ENCODE measurements at regions not wholly inside any gene's neighbourhood (a gene's known extent, or its start where the extent isn't known, plus 50 kb on each side); places are given as distances from the start of the nearest gene placed in this dataset.

GRCh38 chrX:110992611-110993010 lies 103.4 kb upstream of the PAK3 start:
- H3K4me3 ChIP-seq (ENCODE audit: insufficient read depth, low read depth, low read length): no peak overlapping the region
- DNase-seq: peak; percentile 17
- no peaks in the 10 kb centered on the region for H3K36me3 ChIP-seq (replicated peaks; ENCODE audit: control insufficient read depth, insufficient read depth, low read length)
- H3K27me3 ChIP-seq (ENCODE audit: control insufficient read depth, insufficient read depth, low read length): no peaks in the 10 kb centered on the region

GRCh38 chrX:110989869-110990268 lies 106.1 kb upstream of the PAK3 start:
- Histone ChIP-seq H3K36me3 (replicated peaks; ENCODE audit: control insufficient read depth, insufficient read depth, low read length) (no peaks in the 10 kb centered on the region), H3K4me3 (ENCODE audit: insufficient read depth, low read depth, low read length) (no peak overlapping the region), H3K27me3 (ENCODE audit: control insufficient read depth, insufficient read depth, low read length) (no peaks in the 10 kb centered on the region)
- DNase-seq: no peak

GRCh38 chrX:110989447-110989846 lies 106.5 kb upstream of the PAK3 start:
- H3K4me3 ChIP-seq (ENCODE audit: insufficient read depth, low read depth, low read length): no peak overlapping the region
- no peak for DNase-seq
- no peaks in the 10 kb centered on the region for H3K36me3 ChIP-seq (replicated peaks; ENCODE audit: control insufficient read depth, insufficient read depth, low read length)
- no peaks in the 10 kb centered on the region for H3K27me3 ChIP-seq (ENCODE audit: control insufficient read depth, insufficient read depth, low read length)

- peak; percentile 14 for DNase-seq
- Histone ChIP-seq H3K36me3 (replicated peaks; ENCODE audit: control insufficient read depth, insufficient read depth, low read length) (no peaks in the 10 kb centered on the region), H3K27me3 (ENCODE audit: control insufficient read depth, insufficient read depth, low read length) (no peaks in the 10 kb centered on the region), H3K4me3 (ENCODE audit: insufficient read depth, low read depth, low read length) (no peak overlapping the region)
Measured at GRCh38 chrX:110987292-110987691, 108.7 kb upstream of the PAK3 start.

- Histone ChIP-seq H3K36me3 (replicated peaks; ENCODE audit: control insufficient read depth, insufficient read depth, low read length) (no peaks in the 10 kb centered on the region), H3K27me3 (ENCODE audit: control insufficient read depth, insufficient read depth, low read length) (no peaks in the 10 kb centered on the region), H3K4me3 (ENCODE audit: insufficient read depth, low read depth, low read length) (no peak overlapping the region)
- no peak for DNase-seq
Measured at GRCh38 chrX:110985470-110985869, 110.5 kb upstream of the PAK3 start.

GRCh38 chrX:110983024-110983423 lies 113.0 kb upstream of the PAK3 start:
- no peak overlapping the region for H3K4me3 ChIP-seq (ENCODE audit: insufficient read depth, low read depth, low read length)
- H3K36me3 ChIP-seq (replicated peaks; ENCODE audit: control insufficient read depth, insufficient read depth, low read length): no peaks in the 10 kb centered on the region
- H3K27me3 ChIP-seq (ENCODE audit: control insufficient read depth, insufficient read depth, low read length): no peaks in the 10 kb centered on the region
- no peak for DNase-seq

- H3K4me3 ChIP-seq (ENCODE audit: insufficient read depth, low read depth, low read length): no peak overlapping the region
- H3K27me3 ChIP-seq (ENCODE audit: control insufficient read depth, insufficient read depth, low read length): no peaks in the 10 kb centered on the region
- DNase-seq: no peak
- H3K36me3 ChIP-seq (replicated peaks; ENCODE audit: control insufficient read depth, insufficient read depth, low read length): no peaks in the 10 kb centered on the region
Measured at GRCh38 chrX:110966839-110967238, 129.2 kb upstream of the PAK3 start.

- DNase-seq: no peak
Measured at GRCh38 chrX:110966091-110966454, 129.9 kb upstream of the PAK3 start.

GRCh38 chrX:110965409-110966090 lies 130.4 kb upstream of the PAK3 start:
- Histone ChIP-seq H3K4me3 (ENCODE audit: insufficient read depth, low read depth, low read length) (no peak overlapping the region), H3K36me3 (replicated peaks; ENCODE audit: control insufficient read depth, insufficient read depth, low read length) (no peaks in the 10 kb centered on the region), H3K27me3 (ENCODE audit: control insufficient read depth, insufficient read depth, low read length) (no peaks in the 10 kb centered on the region)
- no peak for DNase-seq

More at GRCh38 chrX:110966091-110966454, 129.9 kb upstream of the PAK3 start:
- Histone ChIP-seq H3K36me3 (replicated peaks; ENCODE audit: control insufficient read depth, insufficient read depth, low read length) (no peaks in the 10 kb centered on the region), H3K27me3 (ENCODE audit: control insufficient read depth, insufficient read depth, low read length) (no peaks in the 10 kb centered on the region), H3K4me3 (ENCODE audit: insufficient read depth, low read depth, low read length) (no peak overlapping the region)

GRCh38 chrX:110964786-110965185 lies 131.2 kb upstream of the PAK3 start:
- no peaks in the 10 kb centered on the region for H3K27me3 ChIP-seq (ENCODE audit: control insufficient read depth, insufficient read depth, low read length)
- no peaks in the 10 kb centered on the region for H3K36me3 ChIP-seq (replicated peaks; ENCODE audit: control insufficient read depth, insufficient read depth, low read length)
- no peak overlapping the region for H3K4me3 ChIP-seq (ENCODE audit: insufficient read depth, low read depth, low read length)
- DNase-seq: peak; percentile 47

- no peak overlapping the region for H3K4me3 ChIP-seq (ENCODE audit: insufficient read depth, low read depth, low read length)
- no peaks in the 10 kb centered on the region for H3K36me3 ChIP-seq (replicated peaks; ENCODE audit: control insufficient read depth, insufficient read depth, low read length)
- no peak for DNase-seq
- no peaks in the 10 kb centered on the region for H3K27me3 ChIP-seq (ENCODE audit: control insufficient read depth, insufficient read depth, low read length)
Measured at GRCh38 chrX:110962451-110962850, 133.5 kb upstream of the PAK3 start.

- no peak overlapping the region for H3K4me3 ChIP-seq (ENCODE audit: insufficient read depth, low read depth, low read length)
- no peaks in the 10 kb centered on the region; the same call in 1 of the 2 replicates for H3K27me3 ChIP-seq (ENCODE audit: control insufficient read depth, insufficient read depth, low read length)
- H3K36me3 ChIP-seq (replicated peaks; ENCODE audit: control insufficient read depth, insufficient read depth, low read length): no peaks in the 10 kb centered on the region
- no peak for DNase-seq
Measured at GRCh38 chrX:110955706-110956105, 140.3 kb upstream of the PAK3 start.

- H3K36me3 ChIP-seq (replicated peaks; ENCODE audit: control insufficient read depth, insufficient read depth, low read length): no peaks in the 10 kb centered on the region
- no peak overlapping the region for H3K4me3 ChIP-seq (ENCODE audit: insufficient read depth, low read depth, low read length)
- no peaks in the 10 kb centered on the region; the same call in 1 of the 2 replicates for H3K27me3 ChIP-seq (ENCODE audit: control insufficient read depth, insufficient read depth, low read length)
- no peak for DNase-seq
Measured at GRCh38 chrX:110954428-110955100, 141.4 kb upstream of the PAK3 start.

GRCh38 chrX:110951472-110952269 lies 144.3 kb upstream of the PAK3 start:
- DNase-seq: no peak
- H3K36me3 ChIP-seq (replicated peaks; ENCODE audit: control insufficient read depth, insufficient read depth, low read length): no peaks in the 10 kb centered on the region
- peaks cover 3% of the 10 kb centered on the region; the same call in 1 of the 2 replicates for H3K27me3 ChIP-seq (ENCODE audit: control insufficient read depth, insufficient read depth, low read length)
- H3K4me3 ChIP-seq (ENCODE audit: insufficient read depth, low read depth, low read length): no peak overlapping the region

Data from H7 (cell line).